Activated CD8-positive, alpha-beta T cell treated with anti-CD3 and anti-CD28 coated beads, Interleukin-2, amount 10 ng/mL, durations not matched to agents 7 days and 5 days (primary cell): ENCODE measurements at regions not wholly inside any gene's neighbourhood (a gene's known extent, or its start where the extent isn't known, plus 50 kb on each side); places are given as distances from the start of the nearest gene placed in this dataset.

ENCODE experiments used
- ATAC-seq: fragments of 150-1000 bp; cut with Tn5 transposase; one replicate; pipeline ENCODE4 v1.10.0; 2021; ENCODE audit warnings: moderate library complexity
- CTCF ChIA-PET: fragments of 350-600 bp; sonication (Branson Sonifier 250); formaldehyde crosslinking; loops from one replicate; lab custom pipeline; 2021; ENCODE audit warnings: antibody characterized with exemption; lab: Charles Lee
- POLR2A ChIA-PET: fragments of 350-600 bp; sonication (Branson Sonifier 250); formaldehyde crosslinking; loops from one replicate; lab custom pipeline; 2021; ENCODE audit warnings: antibody characterized with exemption; lab: Charles Lee
- DNase-seq: peaks from one replicate; pipeline ENCODE4 v3.0.0-alpha.2; 2020
- H3K27ac Mint-ChIP-seq: one replicate; pipeline ENCODE4 v1.8.0; 2021; ENCODE audit warnings: mild to moderate bottlenecking, mixed read lengths
- H3K27me3 Mint-ChIP-seq: one replicate; pipeline ENCODE4 v1.8.0; 2021; ENCODE audit warnings: low read depth, mixed read lengths
- H3K36me3 Mint-ChIP-seq: one replicate; pipeline ENCODE4 v1.8.0; 2021; ENCODE audit warnings: low read depth, mixed read lengths
- H3K4me1 Mint-ChIP-seq: one replicate; pipeline ENCODE4 v1.8.0; 2021; ENCODE audit warnings: low read depth, mixed read lengths
- H3K4me3 Mint-ChIP-seq: one replicate; pipeline ENCODE4 v1.8.0; 2021; ENCODE audit warnings: mild to moderate bottlenecking, mixed read lengths
- H3K9me3 Mint-ChIP-seq: one replicate; pipeline ENCODE4 v1.8.0; 2022; ENCODE audit warnings: mixed read lengths; ENCODE audit not compliant: insufficient read depth

DNA sequence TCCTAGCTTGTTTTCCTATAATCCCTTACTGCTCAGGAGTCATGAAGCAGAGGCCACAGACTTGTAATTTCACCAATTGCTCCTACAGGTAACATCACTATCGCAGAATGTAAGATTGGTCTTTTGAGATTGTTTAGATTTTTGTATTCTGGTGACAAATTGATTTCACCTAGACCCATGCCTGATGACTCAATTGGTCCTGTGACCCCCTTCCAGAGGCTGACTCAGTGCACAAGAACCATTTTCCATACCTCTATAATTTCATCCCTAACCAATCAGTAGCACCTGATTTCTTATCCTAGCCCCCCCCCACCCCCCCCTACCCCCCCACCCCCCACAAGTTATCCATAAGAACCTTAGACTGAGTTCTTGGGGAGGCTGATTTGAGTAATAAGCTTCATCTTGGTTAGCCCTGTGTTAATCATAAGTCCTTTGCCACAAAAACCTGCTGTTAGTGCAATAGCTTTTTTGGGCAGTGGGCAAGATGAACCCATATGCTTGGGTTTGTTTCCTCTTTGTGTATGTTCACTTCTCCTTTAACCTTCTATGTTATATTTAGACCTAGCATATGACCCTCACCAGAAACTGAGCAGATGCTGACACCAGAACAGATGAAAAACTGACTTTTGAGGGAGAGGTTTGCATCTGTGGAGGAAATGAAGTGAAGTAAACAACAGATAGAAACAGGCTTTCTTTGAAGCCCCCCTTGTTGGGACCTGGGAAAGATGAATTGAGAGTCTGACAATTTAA lies 187.1 kb downstream of the KIF20B start:
- no peak for ATAC-seq
- no peaks in the 10 kb centered on the region for H3K36me3 Mint-ChIP-seq
- H3K9me3 Mint-ChIP-seq = no peaks in the 10 kb centered on the region
- H3K27ac Mint-ChIP-seq = no peak overlapping the region
- peaks cover 6% of the 10 kb centered on the region for H3K27me3 Mint-ChIP-seq
- H3K4me3 Mint-ChIP-seq = no peak overlapping the region
- DNase-seq = no peak
- H3K4me1 Mint-ChIP-seq = no peaks in the 10 kb centered on the region
- POLR2A ChIA-PET = no interaction called here
- CTCF ChIA-PET = no interaction called here

DNA sequence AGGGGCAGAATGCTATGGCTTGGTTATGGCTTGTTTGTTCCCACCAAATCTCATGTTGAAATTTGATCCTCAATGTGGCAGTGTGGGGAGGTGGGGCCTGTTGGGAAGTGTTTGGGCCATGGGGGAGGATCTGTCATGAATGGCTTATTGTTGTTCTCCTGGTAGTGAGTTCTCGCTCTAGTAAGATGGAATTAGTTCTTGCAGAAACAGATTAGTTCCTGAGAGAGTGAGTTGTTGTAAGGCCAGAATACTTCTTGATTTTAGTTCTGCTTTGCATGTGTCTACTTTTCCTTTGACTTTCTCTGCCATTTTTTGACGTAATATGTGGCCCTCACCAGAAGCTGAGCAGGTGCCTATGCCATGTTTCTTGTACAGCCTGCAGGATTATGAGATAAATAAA lies 188.2 kb downstream of the KIF20B start:
- DNase-seq (no peak), ATAC-seq (no peak)
- H3K4me3 Mint-ChIP-seq = no peak overlapping the region
- CTCF ChIA-PET = no interaction called here
- peaks cover 11% of the 10 kb centered on the region for H3K27me3 Mint-ChIP-seq
- no peaks in the 10 kb centered on the region for H3K4me1 Mint-ChIP-seq
- H3K9me3 Mint-ChIP-seq = no peaks in the 10 kb centered on the region
- POLR2A ChIA-PET = no interaction called here
- H3K36me3 Mint-ChIP-seq = no peaks in the 10 kb centered on the region
- H3K27ac Mint-ChIP-seq = no peak overlapping the region

DNA sequence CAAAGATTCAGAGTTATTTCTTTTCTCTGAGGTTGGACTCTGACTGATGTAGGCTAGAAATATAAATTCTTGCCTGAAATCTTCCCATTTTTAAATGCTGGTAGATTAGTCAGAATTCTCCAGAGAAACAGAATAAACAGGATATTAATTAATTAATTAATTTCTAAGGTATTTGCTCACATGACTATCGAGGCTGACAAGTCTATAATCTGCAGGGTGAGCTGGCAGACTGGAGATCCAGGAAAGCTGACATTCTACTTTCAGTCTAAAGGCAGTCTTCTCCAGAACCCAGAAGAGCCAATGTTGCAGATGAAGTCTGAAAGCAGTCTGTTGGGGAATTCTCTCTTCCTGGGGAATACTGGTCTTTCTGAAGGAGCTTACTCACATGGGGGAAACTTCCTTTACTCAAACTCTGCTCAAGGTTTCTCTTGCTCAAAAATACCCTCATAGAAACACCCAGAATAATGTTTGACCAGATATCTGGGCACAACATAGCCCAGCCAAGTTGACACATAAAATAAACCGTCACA lies 189.7 kb downstream of the KIF20B start:
- no peak overlapping the region for H3K27ac Mint-ChIP-seq
- ChIA-PET CTCF (no interaction called here), POLR2A (no interaction called here)
- H3K9me3 Mint-ChIP-seq = no peaks in the 10 kb centered on the region
- no peak for DNase-seq
- H3K4me3 Mint-ChIP-seq = no peak overlapping the region
- ATAC-seq = no peak
- no peaks in the 10 kb centered on the region for H3K36me3 Mint-ChIP-seq
- H3K4me1 Mint-ChIP-seq = no peaks in the 10 kb centered on the region
- H3K27me3 Mint-ChIP-seq = peaks cover 13% of the 10 kb centered on the region

DNA sequence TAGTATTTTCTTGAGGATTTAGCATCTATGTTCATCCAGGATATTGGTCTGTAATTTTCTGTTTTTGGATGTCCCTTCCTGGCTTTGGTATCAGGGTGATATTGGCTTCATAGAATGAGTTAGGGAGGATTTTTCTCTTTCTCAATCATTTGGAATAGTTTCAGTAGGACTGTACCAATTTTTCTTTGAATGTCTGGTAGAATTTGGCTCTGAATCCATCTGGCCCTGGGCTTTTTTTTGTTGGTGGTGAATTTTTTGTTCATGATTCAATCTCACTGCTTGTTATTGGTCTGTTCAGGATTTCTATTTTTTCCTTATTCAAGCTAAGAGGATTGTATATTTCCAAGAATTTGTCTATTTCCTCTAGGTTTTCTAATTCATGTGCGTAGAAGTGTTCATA lies 192.7 kb downstream of the KIF20B start:
- no peaks in the 10 kb centered on the region for H3K4me1 Mint-ChIP-seq
- DNase-seq = no peak
- POLR2A ChIA-PET = no interaction called here
- no peak overlapping the region for H3K4me3 Mint-ChIP-seq
- peaks cover 10% of the 10 kb centered on the region for H3K27me3 Mint-ChIP-seq
- no peak overlapping the region for H3K27ac Mint-ChIP-seq
- ATAC-seq = no peak
- H3K36me3 Mint-ChIP-seq = no peaks in the 10 kb centered on the region
- CTCF ChIA-PET = no interaction called here
- H3K9me3 Mint-ChIP-seq = no peaks in the 10 kb centered on the region

DNA sequence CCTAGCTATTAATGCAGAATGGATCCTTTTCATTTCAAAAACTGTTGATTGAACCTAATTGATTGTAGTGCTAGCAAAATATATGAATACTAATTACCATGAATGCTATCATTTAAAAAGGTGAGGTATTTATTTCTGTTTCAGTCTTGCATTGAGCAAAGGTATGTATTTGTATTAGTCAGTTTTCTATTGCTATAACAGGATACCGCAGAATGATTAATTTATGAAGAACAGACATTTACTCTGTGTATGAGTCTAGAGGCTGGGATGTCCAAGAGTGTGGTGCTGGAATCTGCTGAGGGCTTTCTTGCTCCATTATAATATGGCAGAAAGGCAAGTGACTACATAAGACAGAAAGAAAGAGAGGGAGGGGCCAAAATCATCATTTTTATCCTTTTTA lies 199.2 kb downstream of the KIF20B start:
- H3K4me1 Mint-ChIP-seq = no peaks in the 10 kb centered on the region
- CTCF ChIA-PET = no interaction called here
- H3K27ac Mint-ChIP-seq = no peak overlapping the region
- H3K27me3 Mint-ChIP-seq = peaks cover 3% of the 10 kb centered on the region
- no peak overlapping the region for H3K4me3 Mint-ChIP-seq
- DNase-seq (no peak), ATAC-seq (no peak)
- no peaks in the 10 kb centered on the region for H3K36me3 Mint-ChIP-seq
- POLR2A ChIA-PET = no interaction called here
- H3K9me3 Mint-ChIP-seq = no peaks in the 10 kb centered on the region

DNA sequence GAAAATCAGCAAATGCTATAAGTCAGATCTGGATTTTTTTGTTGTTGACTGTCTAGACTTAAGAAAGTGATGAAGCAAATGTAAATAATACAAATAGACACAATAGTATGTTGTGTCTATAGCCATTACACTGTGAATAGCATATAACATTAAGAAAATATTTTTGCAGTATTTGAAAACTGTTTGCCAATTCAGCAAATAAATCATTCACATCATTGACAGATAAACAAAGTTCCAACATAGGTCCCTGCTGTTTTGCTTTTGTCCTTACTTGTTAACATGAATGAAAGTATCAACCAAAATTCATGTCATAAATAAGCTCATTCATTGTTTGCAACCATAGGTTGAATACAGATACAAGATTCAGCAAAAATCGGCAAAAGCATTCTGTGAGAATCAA lies 200.5 kb downstream of the KIF20B start:
- ATAC-seq (no peak), DNase-seq (no peak)
- H3K4me3 Mint-ChIP-seq = no peak overlapping the region
- peaks cover 6% of the 10 kb centered on the region for H3K27me3 Mint-ChIP-seq
- no peaks in the 10 kb centered on the region for H3K36me3 Mint-ChIP-seq
- H3K4me1 Mint-ChIP-seq = no peaks in the 10 kb centered on the region
- ChIA-PET POLR2A (no interaction called here), CTCF (no interaction called here)
- H3K27ac Mint-ChIP-seq = no peak overlapping the region
- H3K9me3 Mint-ChIP-seq = no peaks in the 10 kb centered on the region

DNA sequence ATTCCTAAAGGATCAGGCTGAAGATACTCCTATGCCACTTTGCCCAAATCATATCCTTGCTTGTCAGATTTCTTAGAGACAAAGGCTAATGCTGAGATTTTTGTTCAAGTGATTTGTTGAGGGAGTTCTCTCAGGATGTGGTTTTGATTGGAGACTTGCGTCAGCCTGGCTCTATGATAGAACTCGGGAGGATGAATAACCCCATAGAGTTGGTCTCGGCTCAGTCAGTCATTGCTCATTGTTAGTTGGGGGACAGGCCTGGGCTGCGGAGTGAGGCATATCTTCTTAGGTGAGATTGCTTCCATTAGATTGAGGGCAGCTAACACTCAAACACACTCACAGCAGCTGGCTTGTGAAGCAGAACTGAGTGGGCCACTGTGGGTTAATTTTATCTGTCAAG lies 203.4 kb downstream of the KIF20B start:
- Mint-ChIP-seq H3K36me3 (no peaks in the 10 kb centered on the region), H3K9me3 (no peaks in the 10 kb centered on the region), H3K27ac (no peak overlapping the region), H3K27me3 (peaks cover 16% of the 10 kb centered on the region), H3K4me3 (no peak overlapping the region), H3K4me1 (no peaks in the 10 kb centered on the region)
- ATAC-seq (no peak), DNase-seq (no peak)
- ChIA-PET POLR2A (no interaction called here), CTCF (no interaction called here)

DNA sequence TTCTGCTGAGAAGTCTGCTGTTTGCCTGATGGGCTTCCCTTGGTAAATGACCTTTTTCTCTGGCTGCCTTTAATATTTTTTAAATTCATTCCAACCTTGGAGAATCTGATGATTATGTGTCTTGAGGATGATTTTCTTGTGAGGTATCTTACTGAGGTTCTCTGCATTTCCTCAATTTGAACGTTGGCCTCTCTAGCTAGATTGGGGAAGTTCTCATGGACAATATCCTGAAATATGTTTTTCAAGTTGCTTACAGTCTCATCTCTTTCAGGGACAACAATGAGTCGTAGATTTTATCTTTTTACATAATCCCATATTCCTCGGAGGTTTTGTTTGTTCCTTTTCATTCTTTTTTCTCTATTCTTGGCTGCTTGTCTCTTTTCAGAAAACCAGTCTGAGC lies 208.4 kb downstream of the KIF20B start:
- peaks cover 18% of the 10 kb centered on the region for H3K27me3 Mint-ChIP-seq
- no peaks in the 10 kb centered on the region for H3K4me1 Mint-ChIP-seq
- CTCF ChIA-PET = interaction anchor here (1.0 kb wide), 1 partner anchor 10 kb away, joined by 5 read pairs; no protein-coding TSS in a partner anchor
- H3K4me3 Mint-ChIP-seq = no peak overlapping the region
- no peak overlapping the region for H3K27ac Mint-ChIP-seq
- POLR2A ChIA-PET = no interaction called here
- DNase-seq (no peak), ATAC-seq (no peak)
- H3K9me3 Mint-ChIP-seq = no peaks in the 10 kb centered on the region
- no peaks in the 10 kb centered on the region for H3K36me3 Mint-ChIP-seq

DNA sequence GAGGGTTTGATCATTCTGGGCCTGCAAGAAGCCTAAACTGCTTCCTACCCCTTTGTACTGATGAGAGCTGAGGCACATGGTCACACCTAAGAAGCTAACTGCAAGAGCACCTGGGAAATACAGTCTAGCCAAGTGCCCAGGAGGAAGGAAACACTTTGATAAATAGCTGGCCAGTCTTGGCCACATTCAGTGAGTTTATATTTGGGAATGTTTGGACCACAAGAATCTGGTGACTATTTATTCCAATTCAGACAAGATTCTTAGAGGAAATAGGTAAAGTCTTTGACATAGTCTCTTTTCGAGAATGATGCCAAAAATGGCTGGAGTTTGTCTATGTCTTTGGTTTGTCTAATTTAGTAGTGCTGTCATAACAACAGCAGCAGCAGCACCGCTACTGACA lies 213.6 kb downstream of the KIF20B start:
- ChIA-PET POLR2A (no interaction called here), CTCF (no interaction called here)
- peaks cover 3% of the 10 kb centered on the region for H3K27me3 Mint-ChIP-seq
- ATAC-seq (no peak), DNase-seq (no peak)
- no peaks in the 10 kb centered on the region for H3K9me3 Mint-ChIP-seq
- H3K4me1 Mint-ChIP-seq = no peaks in the 10 kb centered on the region
- no peaks in the 10 kb centered on the region for H3K36me3 Mint-ChIP-seq
- no peak overlapping the region for H3K27ac Mint-ChIP-seq
- H3K4me3 Mint-ChIP-seq = no peak overlapping the region

DNA sequence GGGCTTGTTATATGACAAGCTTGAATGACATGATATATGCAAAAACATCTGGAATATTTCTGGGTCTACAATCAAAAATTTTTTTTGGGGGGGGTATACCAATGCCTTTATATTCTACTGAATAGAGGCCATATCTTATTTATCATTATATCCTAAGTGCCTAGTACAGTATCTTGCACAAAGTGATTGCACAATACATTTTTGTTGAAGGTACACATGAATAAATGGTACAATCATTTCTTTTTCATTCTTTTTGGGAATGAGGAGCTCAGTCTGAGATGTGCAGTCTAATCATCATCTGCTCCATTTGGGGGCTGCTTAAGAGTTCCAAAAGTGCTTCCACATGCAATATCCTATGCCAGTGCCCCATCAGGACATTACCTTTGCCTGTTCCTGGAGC lies 214.6 kb downstream of the KIF20B start:
- peaks cover 3% of the 10 kb centered on the region for H3K27me3 Mint-ChIP-seq
- ChIA-PET CTCF (no interaction called here), POLR2A (no interaction called here)
- no peak overlapping the region for H3K4me3 Mint-ChIP-seq
- no peaks in the 10 kb centered on the region for H3K36me3 Mint-ChIP-seq
- no peak for DNase-seq
- no peaks in the 10 kb centered on the region for H3K9me3 Mint-ChIP-seq
- no peak overlapping the region for H3K27ac Mint-ChIP-seq
- H3K4me1 Mint-ChIP-seq = no peaks in the 10 kb centered on the region
- no peak for ATAC-seq

DNA sequence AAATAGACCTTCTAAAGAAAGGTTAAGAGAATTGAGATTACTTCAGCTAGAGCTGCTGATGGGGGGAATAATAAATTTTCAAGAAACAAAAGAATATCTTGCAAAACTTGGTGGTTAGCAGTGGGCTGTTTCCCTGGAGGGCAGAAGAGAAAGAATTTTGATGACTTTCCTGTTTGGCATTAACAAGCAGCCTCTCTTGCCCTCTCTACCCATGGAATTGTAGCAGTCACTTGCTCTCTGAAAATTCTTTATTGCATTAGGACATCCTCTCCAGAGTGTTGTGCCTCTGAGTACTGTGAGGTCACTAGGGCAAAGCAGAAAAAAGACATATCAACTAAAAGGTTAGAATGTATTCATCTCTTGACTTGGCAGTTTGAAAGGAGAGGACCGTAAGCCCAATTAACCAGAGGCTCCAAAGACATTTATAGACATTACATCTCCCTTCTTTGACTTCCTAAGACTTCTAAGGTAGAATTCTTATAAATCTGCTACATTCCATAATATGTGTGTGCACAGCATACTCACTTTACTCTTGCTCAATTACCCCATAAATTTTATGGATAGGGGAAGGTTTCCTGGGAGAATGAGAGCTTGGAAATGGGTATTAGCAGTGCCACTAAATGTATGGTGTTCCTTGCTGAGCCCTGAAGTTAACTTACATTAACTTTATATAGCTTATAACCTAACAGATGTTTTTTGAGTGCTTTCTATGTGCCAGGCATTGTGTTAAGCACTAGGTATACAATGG lies 215.3 kb downstream of the KIF20B start:
- Mint-ChIP-seq H3K4me1 (no peaks in the 10 kb centered on the region), H3K36me3 (no peaks in the 10 kb centered on the region)
- CTCF ChIA-PET = no interaction called here

DNA sequence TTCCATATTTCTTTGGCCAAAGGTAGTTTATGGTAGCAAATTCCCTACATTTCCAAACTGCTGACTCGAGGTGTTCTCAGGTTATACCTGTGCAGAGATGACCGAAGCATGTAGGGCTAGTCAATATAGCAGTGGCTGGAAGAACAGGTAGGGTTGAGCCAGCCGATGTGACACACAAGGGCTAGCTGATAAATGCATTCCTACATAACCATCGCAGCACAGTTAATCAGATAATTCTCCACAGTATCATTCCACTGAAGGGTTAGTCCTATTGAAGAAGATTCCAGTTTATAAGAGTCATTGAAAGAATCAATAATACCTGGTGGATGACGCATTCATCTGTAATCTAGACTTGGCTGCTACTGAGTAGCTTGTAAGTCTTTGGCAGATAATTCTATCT lies 220.0 kb downstream of the KIF20B start:
- no peak overlapping the region for H3K4me3 Mint-ChIP-seq
- H3K36me3 Mint-ChIP-seq = no peaks in the 10 kb centered on the region
- H3K9me3 Mint-ChIP-seq = no peaks in the 10 kb centered on the region
- no peaks in the 10 kb centered on the region for H3K4me1 Mint-ChIP-seq
- ChIA-PET POLR2A (no interaction called here), CTCF (no interaction called here)
- ATAC-seq (no peak), DNase-seq (no peak)
- H3K27me3 Mint-ChIP-seq = peaks cover 6% of the 10 kb centered on the region
- H3K27ac Mint-ChIP-seq = no peak overlapping the region

More for the DNA sequence above, 215.3 kb downstream of the KIF20B start:
- DNase-seq (no peak), ATAC-seq (no peak)
- POLR2A ChIA-PET = no interaction called here
- Mint-ChIP-seq H3K27me3 (peaks cover 3% of the 10 kb centered on the region), H3K27ac (no peak overlapping the region), H3K4me3 (no peak overlapping the region), H3K9me3 (no peaks in the 10 kb centered on the region)
